Heart right ventricle (tissue), 16 donors: ENCODE measurements at regions not wholly inside any gene's neighbourhood (a gene's known extent, or its start where the extent isn't known, plus 50 kb on each side); places are given as distances from the start of the nearest gene placed in this dataset.

Experiments used
- ATAC-seq, 8 donors: fragments of 200-7000 bp; cut with Tn5 transposase; one replicate each; pipeline ENCODE4 v1.9.1; 2020; ENCODE audit warnings: mild to moderate bottlenecking in 8 of 8, moderate library complexity in 8 of 8, moderate number of reproducible peaks in 1 of 8
- DNase-seq, 2 donors: peaks; one replicate each; pipeline ENCODE4 v3.0.0-alpha.2; 2020
- H3K27ac ChIP-seq, 10 donors: fragments of 200-600 bp; sonication (generic) in 2 of 10; one replicate each; pipeline versions ENCODE4 v1.5.0 to v1.8.0; 2020 to 2022; ENCODE audit warnings: mild to moderate bottlenecking in 3 of 10
- H3K27me3 ChIP-seq, 7 donors: fragments of 200-600 bp; one replicate each; pipeline ENCODE4 v1.8.0; 2021 to 2022; ENCODE audit warnings: mild to moderate bottlenecking in 2 of 7
- H3K36me3 ChIP-seq, 9 donors: fragments of 200-600 bp; sonication (generic) in 1 of 9; one replicate each; pipeline versions ENCODE4 v1.5.0 to v1.8.0; 2020 to 2022; ENCODE audit warnings: mild to moderate bottlenecking in 2 of 9
- H3K4me1 ChIP-seq, 9 donors: fragments of 200-600 bp; sonication (generic) in 1 of 9; one replicate each; pipeline versions ENCODE4 v1.5.0 to v1.8.0; 2020 to 2022; ENCODE audit warnings: mild to moderate bottlenecking in 4 of 9
- H3K4me3 ChIP-seq, 10 donors: fragments of 200-600 bp; sonication (generic) in 2 of 10; one replicate each; pipeline versions ENCODE4 v1.5.0 to v1.8.0; 2020 to 2022; ENCODE audit warnings: mild to moderate bottlenecking in 7 of 10, moderate library complexity in 2 of 10
- H3K9me3 ChIP-seq, 11 donors: fragments of 200-600 bp in 10 of 11; sonication (generic) in 2 of 11; one replicate each; pipeline versions ENCODE4 v1.5.0 to v1.8.0; 2013 to 2022; ENCODE audit warnings: mild to moderate bottlenecking in 2 of 11, control low read depth in 1 of 11, moderate library complexity in 1 of 11
- CTCF ChIP-seq, 9 donors: fragments of 200-600 bp; sonication (generic) in 2 of 9; IDR thresholded peaks; one replicate each; pipeline versions ENCODE4 v1.5.0 to v1.8.0; 2021 to 2022; ENCODE audit warnings: antibody characterized with exemption in 9 of 9, mild to moderate bottlenecking in 5 of 9, moderate library complexity in 1 of 9
- WGBS, 2 donors: extraction: QIAGEN DNeasy Blood & Tissue Kit; methylation state at CpG; one replicate each; pipeline ENCODE4 v1.1.7; 2013; ENCODE audit warnings: inconsistent platforms in 1 of 2; 5-methylcytosine and 5-hydroxymethylcytosine counted together
- intact Hi-C, 10 donors: fragments of 100-400 bp; cut with DNase I; formaldehyde crosslinking; loops; one replicate each; pipeline versions ENCODE4 v1.11.1 to v1.14.2; 2022
- donor health status: Arrhythmogenic right ventricular cardiomyopathy.
- donor health status: ischemic (EF 13 %, LVEDD 7.1; RV severe dilation, severe dysfunction).
- donor health status: healthy with polysubstance abuse.
- donor health status: DM: no; HTN: yes; CAD: no.
- donor health status: DM: no; HTN: no; CAD: no.
- donor health status: ischemic (EF 25% LVEDD 6.9; RV normal size, moderate dysfunction).
- donor health status: ischemic (EF 25% LVEDD 5.7; RV mildly dilated, moderate dysfunction).
- donor health status: healthy.
- donor health status: DM: yes; HTN: yes; CAD: no.
- donor health status: Ischemic cardiomyopathy.
- donor health status: ischemic (EF 35%, LVEDD 5.7; RV mildly dilated, moderate dysfunction).
- donor health status: nonischemic (EF 11% LVEDD 7.7; RV severe dilation, severe dysfunction).
- donor health status: DM: yes; HTN: yes; CAD: no.
- donor health status: PGD.
- donor health status: ischemic (EF 29% LVEDD 5.4; RV normal size, mild dysfunction).
- donor health status: nonischemic (EF 23%, LVEDD 6.1; RV moderate dilation, normal function).

GRCh38 chr20:24745617-24746350 lies 203.3 kb upstream of the CST7 start:
- ATAC-seq = no peak
- WGBS, 2 donors = 81% methylated on average over 14 of the region's 14 CpGs
- intact Hi-C loops = loop anchor here in 1 of 10 donors (10.0 kb wide), 1 partner anchor 59 kb away; no protein-coding TSS in a partner anchor
- TF ChIP-seq CTCF (IDR thresholded peaks at IDR 0.05) = no peak
- Histone ChIP-seq H3K27me3 (peaks cover 0 to 13% (median 0%) of the 10 kb centered on the region in 7 donors), H3K27ac (no peak overlapping the region), H3K4me3 (no peak overlapping the region), H3K9me3 (peaks cover 0 to 5% (median 0%) of the 10 kb centered on the region in 11 donors), H3K36me3 (no peaks in the 10 kb centered on the region), H3K4me1 (no peaks in the 10 kb centered on the region)
- DNase-seq = no peak

GRCh38 chr20:24746351-24746685 lies 202.8 kb upstream of the CST7 start:
- Histone ChIP-seq H3K4me1 (no peaks in the 10 kb centered on the region), H3K27ac (no peak overlapping the region), H3K9me3 (peaks cover 0 to 5% (median 0%) of the 10 kb centered on the region in 11 donors), H3K4me3 (no peak overlapping the region), H3K27me3 (peaks cover 0 to 13% (median 0%) of the 10 kb centered on the region in 7 donors), H3K36me3 (no peaks in the 10 kb centered on the region)
- DNase-seq (no peak), ATAC-seq (no peak)
- 65 to 84% methylated on average over 12 of the region's 12 CpGs for WGBS, 2 donors
- no peak for TF ChIP-seq CTCF (IDR thresholded peaks at IDR 0.05)
- intact Hi-C loops = loop anchor here in 1 of 10 donors (10.0 kb wide), 1 partner anchor 58 kb away; no protein-coding TSS in a partner anchor

DNA sequence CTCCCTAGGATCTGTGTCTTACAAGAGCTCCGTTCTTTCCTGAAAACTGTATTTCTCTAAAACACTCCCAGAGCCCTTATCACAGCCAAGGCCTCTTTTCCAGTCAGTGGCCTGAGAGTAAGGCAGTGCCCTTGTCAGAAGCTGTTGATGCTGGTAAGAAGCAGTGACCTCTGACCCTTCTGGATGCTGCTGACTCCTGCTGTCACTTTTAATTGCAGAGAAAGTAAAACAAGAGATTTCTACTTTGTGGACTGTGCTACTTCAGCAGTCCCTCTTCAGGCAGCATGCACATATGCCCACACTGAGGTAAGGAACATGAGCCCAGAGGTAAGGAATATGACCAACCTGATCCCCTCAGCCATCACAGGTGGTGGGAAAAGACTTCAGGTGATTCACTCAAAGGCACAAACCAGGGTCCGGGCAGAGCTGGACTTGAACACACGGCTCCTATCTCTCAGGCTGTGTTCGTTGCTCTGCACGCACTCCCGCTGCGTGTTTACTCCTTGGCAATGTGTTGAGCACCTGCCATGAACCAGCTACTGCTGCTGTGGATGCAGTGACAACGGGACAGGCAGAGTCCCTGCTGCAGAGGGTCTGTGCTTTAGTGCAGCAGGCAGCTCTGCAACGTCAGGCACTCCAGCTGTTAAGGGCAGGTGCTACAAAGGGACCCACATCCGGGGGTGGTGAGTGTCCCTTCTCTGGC lies 201.9 kb upstream of the CST7 start:
- no peak for ATAC-seq
- no peak overlapping the region for H3K4me3 ChIP-seq
- intact Hi-C loops = loop anchor here in 1 of 10 donors (10.0 kb wide), 1 partner anchor 58 kb away; no protein-coding TSS in a partner anchor
- WGBS, 2 donors = 72 to 76% methylated on average over 10 of the region's 10 CpGs
- H3K36me3 ChIP-seq = no peaks in the 10 kb centered on the region
- peaks cover 0 to 5% (median 0%) of the 10 kb centered on the region in 11 donors for H3K9me3 ChIP-seq
- DNase-seq = no peak
- no peaks in the 10 kb centered on the region for H3K4me1 ChIP-seq
- peaks cover 0 to 10% (median 0%) of the 10 kb centered on the region in 7 donors for H3K27me3 ChIP-seq
- no peak overlapping the region for H3K27ac ChIP-seq
- TF ChIP-seq CTCF (IDR thresholded peaks at IDR 0.05) = no peak

DNA sequence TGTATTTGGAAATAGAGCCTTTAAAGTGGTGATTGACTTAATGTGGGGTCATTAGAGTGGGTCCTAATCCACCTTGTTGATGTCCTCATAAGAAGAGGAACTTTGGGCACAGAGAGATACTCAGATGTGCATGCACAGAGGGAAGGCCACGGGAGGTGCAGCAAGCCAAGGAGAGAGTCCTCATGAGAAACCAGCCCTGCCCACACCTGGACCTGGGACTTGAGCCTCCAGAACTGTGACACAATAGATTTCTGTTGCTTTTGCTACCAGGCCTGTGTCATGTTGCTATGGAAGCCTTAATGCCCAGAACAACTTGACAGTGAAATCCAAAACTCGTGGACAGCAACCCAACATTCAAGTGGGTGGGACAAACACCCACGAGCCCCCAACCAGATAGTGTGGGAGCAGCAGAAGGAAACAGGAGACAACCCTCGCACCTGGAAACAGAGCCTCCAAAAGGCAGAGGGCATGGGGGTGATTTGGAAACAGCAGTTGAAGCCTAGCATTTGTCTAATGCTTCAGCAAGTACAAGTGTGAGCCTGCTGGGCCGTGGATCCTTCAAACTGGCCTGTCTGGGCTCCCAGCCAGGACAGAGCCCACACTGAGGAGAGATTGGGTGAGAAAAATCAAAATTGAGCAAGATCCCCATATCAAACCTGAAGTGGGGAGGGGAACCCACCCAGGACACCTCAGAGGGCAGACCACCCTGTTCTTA lies 201.0 kb upstream of the CST7 start:
- WGBS, 2 donors = 71 to 77% methylated on average over 5 of the region's 5 CpGs
- intact Hi-C loops = loop anchor here in 1 of 10 donors (10.0 kb wide), 1 partner anchor 57 kb away; no protein-coding TSS in a partner anchor

More for the DNA sequence above, 201.0 kb upstream of the CST7 start:
- ATAC-seq (no peak), DNase-seq (no peak)
- Histone ChIP-seq H3K36me3 (no peaks in the 10 kb centered on the region), H3K4me1 (no peaks in the 10 kb centered on the region), H3K4me3 (no peak overlapping the region), H3K27me3 (peaks cover 0 to 10% (median 0%) of the 10 kb centered on the region in 7 donors), H3K9me3 (peaks cover 0 to 5% (median 0%) of the 10 kb centered on the region in 11 donors), H3K27ac (no peak overlapping the region)
- TF ChIP-seq CTCF (IDR thresholded peaks at IDR 0.05) = no peak
